ENCODE measurements at regions not wholly inside any gene's neighbourhood (a gene's known extent, or its start where the extent isn't known, plus 50 kb on each side); places are given as distances from the start of the nearest gene placed in this dataset.

DNA sequence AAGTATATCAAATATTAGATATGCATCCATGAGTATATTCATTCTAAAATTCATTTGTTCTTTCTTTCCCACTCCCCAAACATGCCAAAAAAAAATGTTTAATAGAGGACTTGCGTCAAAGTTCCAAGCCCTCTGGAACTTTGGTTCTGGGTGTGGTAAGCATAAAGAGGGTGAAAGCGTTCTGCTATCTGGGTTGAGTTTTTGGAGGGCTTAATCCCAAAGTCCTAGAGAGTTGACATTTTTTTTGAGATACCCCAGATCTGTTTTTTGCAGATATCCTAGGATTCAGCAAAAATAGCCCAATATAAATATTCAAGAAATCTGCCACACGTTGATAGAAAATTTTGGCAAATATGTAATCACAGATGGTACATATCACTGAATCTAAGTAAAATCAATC is 424.3 kb upstream of the CBLB start:
- TF ChIP-seq POLR2A (IDR thresholded peaks at IDR 0.05) (no peak), POLR2AphosphoS5 (IDR thresholded peaks at IDR 0.05) (no peak), EP300 (IDR thresholded peaks at IDR 0.05; ENCODE audit: low read depth) (no peak)
- TF ChIP-seq, protein P1, sequence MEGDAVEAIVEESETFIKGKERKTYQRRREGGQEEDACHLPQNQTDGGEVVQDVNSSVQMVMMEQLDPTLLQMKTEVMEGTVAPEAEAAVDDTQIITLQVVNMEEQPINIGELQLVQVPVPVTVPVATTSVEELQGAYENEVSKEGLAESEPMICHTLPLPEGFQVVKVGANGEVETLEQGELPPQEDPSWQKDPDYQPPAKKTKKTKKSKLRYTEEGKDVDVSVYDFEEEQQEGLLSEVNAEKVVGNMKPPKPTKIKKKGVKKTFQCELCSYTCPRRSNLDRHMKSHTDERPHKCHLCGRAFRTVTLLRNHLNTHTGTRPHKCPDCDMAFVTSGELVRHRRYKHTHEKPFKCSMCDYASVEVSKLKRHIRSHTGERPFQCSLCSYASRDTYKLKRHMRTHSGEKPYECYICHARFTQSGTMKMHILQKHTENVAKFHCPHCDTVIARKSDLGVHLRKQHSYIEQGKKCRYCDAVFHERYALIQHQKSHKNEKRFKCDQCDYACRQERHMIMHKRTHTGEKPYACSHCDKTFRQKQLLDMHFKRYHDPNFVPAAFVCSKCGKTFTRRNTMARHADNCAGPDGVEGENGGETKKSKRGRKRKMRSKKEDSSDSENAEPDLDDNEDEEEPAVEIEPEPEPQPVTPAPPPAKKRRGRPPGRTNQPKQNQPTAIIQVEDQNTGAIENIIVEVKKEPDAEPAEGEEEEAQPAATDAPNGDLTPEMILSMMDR (IDR thresholded peaks at IDR 0.05): no peak
- no peak for DNase-seq
- Histone ChIP-seq H3K4me3 (no peak overlapping the region), H3K4me1 (no peaks in the 10 kb centered on the region), H3K27me3 (no peaks in the 10 kb centered on the region), H3K27ac (no peak overlapping the region), H3K9me3 (no peaks in the 10 kb centered on the region), H3K36me3 (no peaks in the 10 kb centered on the region)
- in situ Hi-C loops (cut with MboI; ENCODE audit: low pct_ligation_motif_present in 1 of 4, low pct_unique_long_range_greater_than_20kb in 1 of 4, low sequenced_read_pairs in 3 of 4) (no loop called here), intact Hi-C loops (cut with DNase I; ENCODE audit: low total_unique reads) (no loop called here)
- WGBS, 2 donors (ENCODE audit: low coverage in 1 of 2): 65 to 77% methylated on average over 3 of the region's 3 CpGs

DNA sequence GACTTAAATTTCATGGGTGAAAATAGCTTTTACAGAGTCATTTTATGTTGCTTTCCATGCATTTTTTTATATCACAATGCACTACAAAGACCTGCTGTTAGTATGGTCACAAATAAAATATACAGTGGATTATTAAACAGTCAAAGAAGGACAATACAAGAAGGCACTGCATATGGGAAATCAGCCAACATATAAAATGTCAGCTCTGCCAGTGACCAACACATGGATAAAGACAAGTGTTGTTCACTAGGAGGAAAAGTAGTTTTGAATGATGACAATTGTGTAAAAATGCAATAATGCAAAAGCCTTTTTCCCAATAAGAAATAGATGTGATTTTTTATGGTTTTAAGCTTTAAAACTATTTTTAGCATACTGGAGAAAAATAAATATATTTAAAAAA is 425.3 kb upstream of the CBLB start:
- no peak for DNase-seq
- H3K27me3 ChIP-seq: no peaks in the 10 kb centered on the region
- no peak overlapping the region for H3K27ac ChIP-seq
- in situ Hi-C loops (cut with MboI; ENCODE audit: low pct_ligation_motif_present in 1 of 4, low pct_unique_long_range_greater_than_20kb in 1 of 4, low sequenced_read_pairs in 3 of 4): no loop called here
- TF ChIP-seq, protein P1 (IDR thresholded peaks at IDR 0.05): no peak
- no peak for TF ChIP-seq POLR2A (IDR thresholded peaks at IDR 0.05)
- TF ChIP-seq EP300 (IDR thresholded peaks at IDR 0.05; ENCODE audit: low read depth): no peak
- TF ChIP-seq POLR2AphosphoS5 (IDR thresholded peaks at IDR 0.05): no peak
- no peak overlapping the region for H3K4me3 ChIP-seq
- intact Hi-C loops (cut with DNase I; ENCODE audit: low total_unique reads): no loop called here
- H3K9me3 ChIP-seq: no peaks in the 10 kb centered on the region
- H3K4me1 ChIP-seq: no peaks in the 10 kb centered on the region
- H3K36me3 ChIP-seq: no peaks in the 10 kb centered on the region

DNA sequence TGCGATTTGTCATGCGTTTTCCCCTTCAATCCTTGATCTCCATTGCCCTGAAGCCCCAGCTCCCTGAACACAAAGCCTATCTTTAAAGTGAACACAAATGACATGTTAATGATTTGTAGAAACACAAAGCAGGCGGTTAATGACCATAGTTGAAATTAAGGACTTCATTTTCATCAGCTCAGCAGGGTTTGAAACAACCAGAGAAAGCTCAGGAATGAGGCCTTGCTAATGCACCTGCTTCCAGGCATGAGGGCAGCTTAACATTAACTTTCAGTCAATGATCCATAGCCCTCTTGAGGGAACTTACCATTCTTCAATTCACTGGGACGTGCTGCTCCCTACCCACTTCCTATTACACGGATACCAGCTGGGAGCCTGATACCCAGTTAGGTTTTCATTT is 427.2 kb upstream of the CBLB start:
- Histone ChIP-seq H3K36me3 (no peaks in the 10 kb centered on the region), H3K4me3 (no peak overlapping the region), H3K27me3 (no peaks in the 10 kb centered on the region), H3K4me1 (no peaks in the 10 kb centered on the region), H3K9me3 (no peaks in the 10 kb centered on the region), H3K27ac (no peak overlapping the region)
- TF ChIP-seq EP300 (IDR thresholded peaks at IDR 0.05; ENCODE audit: low read depth): no peak
- no peak for TF ChIP-seq POLR2AphosphoS5 (IDR thresholded peaks at IDR 0.05)
- no peak for TF ChIP-seq POLR2A (IDR thresholded peaks at IDR 0.05)
- TF ChIP-seq, protein P1 (IDR thresholded peaks at IDR 0.05): no peak
- 89 to 100% methylated on average over 4 to 5 of the region's 5 CpGs for WGBS, 2 donors (ENCODE audit: low coverage in 1 of 2)
- intact Hi-C loops (cut with DNase I; ENCODE audit: low total_unique reads) (no loop called here), in situ Hi-C loops (cut with MboI; ENCODE audit: low pct_ligation_motif_present in 1 of 4, low pct_unique_long_range_greater_than_20kb in 1 of 4, low sequenced_read_pairs in 3 of 4) (no loop called here)
- no peak for DNase-seq

DNA sequence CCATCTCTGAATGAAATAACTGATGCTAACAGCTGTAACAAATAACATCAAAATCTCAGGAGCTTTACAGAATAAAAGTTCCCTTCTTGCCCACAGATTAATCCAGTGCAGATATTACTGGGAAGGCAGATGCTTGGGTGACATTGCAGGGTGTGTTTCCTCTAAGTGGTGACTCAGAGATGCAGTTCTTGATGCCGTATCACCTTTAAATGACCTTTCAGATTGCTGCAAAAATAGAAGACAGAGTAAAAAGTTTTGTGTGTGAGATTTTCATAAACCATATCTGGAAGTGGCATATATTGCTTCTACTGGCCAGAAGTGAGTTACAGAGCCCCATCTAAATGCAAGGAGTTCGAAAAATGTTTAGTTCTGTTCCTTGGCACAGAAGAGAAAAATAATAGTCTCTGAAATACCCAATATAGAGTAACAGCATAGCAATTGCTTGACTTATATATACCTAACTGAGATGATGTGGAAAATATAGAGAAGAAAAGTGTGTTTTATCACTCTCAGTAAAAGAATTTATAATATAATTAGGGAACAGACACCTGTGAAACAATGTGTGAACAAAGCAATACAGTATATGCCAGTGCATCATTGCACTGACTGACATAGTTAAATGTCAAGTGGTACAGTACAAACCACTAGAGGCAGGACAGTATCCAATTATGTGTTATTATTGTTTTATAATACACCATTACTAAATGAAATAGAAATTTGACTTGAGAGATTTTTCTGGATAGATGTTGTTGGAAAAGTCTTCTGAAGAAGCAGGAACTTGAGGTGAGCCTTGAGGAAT is 430.7 kb upstream of the CBLB start:
- H3K27me3 ChIP-seq: no peaks in the 10 kb centered on the region
- in situ Hi-C loops (cut with MboI; ENCODE audit: low pct_ligation_motif_present in 1 of 4, low pct_unique_long_range_greater_than_20kb in 1 of 4, low sequenced_read_pairs in 3 of 4) (no loop called here), intact Hi-C loops (cut with DNase I; ENCODE audit: low total_unique reads) (no loop called here)
- no peaks in the 10 kb centered on the region for H3K9me3 ChIP-seq
- no peak overlapping the region for H3K4me3 ChIP-seq
- WGBS, 2 donors (ENCODE audit: low coverage in 1 of 2): 54 to 62% methylated on average over 2 of the region's 2 CpGs
- DNase-seq: no peak
- no peaks in the 10 kb centered on the region for H3K4me1 ChIP-seq
- H3K27ac ChIP-seq: no peak overlapping the region
- TF ChIP-seq, protein P1 (IDR thresholded peaks at IDR 0.05): no peak
- TF ChIP-seq POLR2AphosphoS5 (IDR thresholded peaks at IDR 0.05) (no peak), POLR2A (IDR thresholded peaks at IDR 0.05) (no peak), EP300 (IDR thresholded peaks at IDR 0.05; ENCODE audit: low read depth) (no peak)
- H3K36me3 ChIP-seq: no peaks in the 10 kb centered on the region

Data from transverse colon (tissue), 4 donors.